H9 (cell line): ENCODE measurements at regions not wholly inside any gene's neighbourhood (a gene's known extent, or its start where the extent isn't known, plus 50 kb on each side); places are given as distances from the start of the nearest gene placed in this dataset.

ENCODE experiments used
- DNase-seq: peaks from one replicate; pipeline ENCODE4 v3.0.0-alpha.2; 2017
- H2AFZ ChIP-seq: one replicate; pipeline ENCODE4 v1.6.1; 2013; ENCODE audit warnings: mild to moderate bottlenecking, low read length, control low read depth, moderate library complexity
- H2AK5ac ChIP-seq: 2 replicates; pipeline ENCODE4 v1.6.1; 2013; ENCODE audit warnings: low read length, control low read depth, mixed read lengths; ENCODE audit not compliant: insufficient read length
- H2BK120ac ChIP-seq: one replicate; pipeline ENCODE4 v1.6.1; 2013; ENCODE audit warnings: low read depth, mild to moderate bottlenecking, low read length, control low read depth, inconsistent platforms; ENCODE audit not compliant: poor library complexity, severe bottlenecking
- H2BK12ac ChIP-seq: 2 replicates; pipeline ENCODE4 v1.6.1; 2013; ENCODE audit warnings: low read length, control low read depth, mixed read lengths, low read depth; ENCODE audit not compliant: insufficient read length
- H2BK15ac ChIP-seq: 2 replicates; pipeline ENCODE4 v1.6.1; 2013; ENCODE audit warnings: low read depth, low read length, control low read depth
- H2BK20ac ChIP-seq: one replicate; pipeline ENCODE4 v1.6.1; 2013; ENCODE audit warnings: low read depth, mild to moderate bottlenecking, low read length, control low read depth, inconsistent platforms; ENCODE audit not compliant: poor library complexity, severe bottlenecking
- H2BK5ac ChIP-seq: 2 replicates; pipeline ENCODE4 v1.6.1; 2013; ENCODE audit warnings: low read length, control low read depth, mixed read lengths; ENCODE audit not compliant: insufficient read length
- H3K14ac ChIP-seq: 2 replicates; pipeline ENCODE4 v1.6.1; 2013; ENCODE audit warnings: low read length, control low read depth; ENCODE audit not compliant: insufficient read depth
- H3K18ac ChIP-seq: 2 replicates; pipeline ENCODE4 v1.6.1; 2013; ENCODE audit warnings: low read depth, mild to moderate bottlenecking, mixed read lengths, low read length, control low read depth; ENCODE audit not compliant: insufficient read length
- H3K23ac ChIP-seq: 2 replicates; pipeline ENCODE4 v1.6.1; 2013; ENCODE audit warnings: low read length, control low read depth, mixed read lengths, low read depth; ENCODE audit not compliant: insufficient read length
- H3K23me2 ChIP-seq: 2 replicates; pipeline ENCODE4 v1.6.1; 2013; ENCODE audit warnings: low read depth, mild to moderate bottlenecking, mixed read lengths, low read length, control low read depth; ENCODE audit not compliant: insufficient read length, poor library complexity, severe bottlenecking
- H3K27ac ChIP-seq: 2 replicates; pipeline ENCODE4 v1.5.1; 2013; ENCODE audit warnings: low read length, control low read depth, mixed read lengths, low read depth; ENCODE audit not compliant: insufficient read length
- H3K27me3 ChIP-seq: 2 replicates; pipeline ENCODE4 v1.6.1; 2013; ENCODE audit warnings: low read length, control low read depth, inconsistent platforms; ENCODE audit not compliant: insufficient read depth
- H3K4ac ChIP-seq: 2 replicates; pipeline ENCODE4 v1.6.1; 2013; ENCODE audit warnings: low read depth, mild to moderate bottlenecking, control low read depth, inconsistent platforms, low read length, moderate library complexity
- H3K4me1 ChIP-seq: 2 replicates; pipeline ENCODE4 v1.6.1; 2013; ENCODE audit warnings: low read length, control low read depth, inconsistent platforms; ENCODE audit not compliant: insufficient read depth
- H3K4me2 ChIP-seq: 2 replicates; pipeline ENCODE4 v1.6.1; 2013; ENCODE audit warnings: low read length, control low read depth, mixed read lengths; ENCODE audit not compliant: insufficient read length, insufficient read depth
- H3K56ac ChIP-seq: 2 replicates; pipeline ENCODE4 v1.6.1; 2013; ENCODE audit warnings: low read depth, mild to moderate bottlenecking, mixed read lengths, low read length, control low read depth; ENCODE audit not compliant: insufficient read length
- H3K79me1 ChIP-seq: 2 replicates; pipeline ENCODE4 v1.6.1; 2013; ENCODE audit warnings: low read depth, mild to moderate bottlenecking, moderate library complexity, low read length, control low read depth, inconsistent platforms; ENCODE audit not compliant: insufficient read depth, poor library complexity, severe bottlenecking
- H3K79me2 ChIP-seq: 2 replicates; pipeline ENCODE4 v1.6.1; 2013; ENCODE audit warnings: low read length, control low read depth, inconsistent platforms; ENCODE audit not compliant: insufficient read depth
- H3K9ac ChIP-seq: 2 replicates; pipeline ENCODE4 v1.6.1; 2013; ENCODE audit warnings: low read length, control low read depth, mixed read lengths; ENCODE audit not compliant: insufficient read length; ENCODE audit errors: extremely low read depth
- H3K9me3 ChIP-seq: one replicate; pipeline ENCODE4 v1.6.1; 2013; ENCODE audit warnings: low read depth, low read length, inconsistent platforms; ENCODE audit not compliant: control insufficient read depth
- H3T11ph ChIP-seq: one replicate; pipeline ENCODE4 v1.6.1; 2013; ENCODE audit warnings: mild to moderate bottlenecking, low read length, control low read depth, inconsistent platforms
- H4K20me1 ChIP-seq: one replicate; pipeline ENCODE4 v1.6.1; 2013; ENCODE audit not compliant: control insufficient read depth, insufficient read length, insufficient read depth
- H4K5ac ChIP-seq: 2 replicates; pipeline ENCODE4 v1.6.1; 2013; ENCODE audit warnings: low read depth, mild to moderate bottlenecking, mixed read lengths, low read length, control low read depth; ENCODE audit not compliant: insufficient read length
- H4K8ac ChIP-seq: replicated peaks from 2 replicates; pipeline ENCODE4 v1.6.1; 2013; ENCODE audit warnings: low read length, control low read depth, mixed read lengths, low read depth; ENCODE audit not compliant: insufficient read length
- H4K91ac ChIP-seq: 2 replicates; pipeline ENCODE4 v1.6.1; 2013; ENCODE audit warnings: low read depth, mild to moderate bottlenecking, moderate library complexity, mixed read lengths, low read length, control low read depth; ENCODE audit not compliant: insufficient read length
- H3K27ac Mint-ChIP-seq, 3 experiments: 2 replicates in 2 of 3; 3 replicates in 1 of 3; pipeline ENCODE4 v1.8.0; 2020 to 2021; ENCODE audit warnings: mixed read lengths in 3 of 3, mild to moderate bottlenecking in 1 of 3, moderate library complexity in 1 of 3
- H3K27me3 Mint-ChIP-seq: 2 replicates; pipeline ENCODE4 v1.8.0; 2021; ENCODE audit warnings: low read depth, mild to moderate bottlenecking, moderate library complexity, mixed read lengths
- H3K36me3 Mint-ChIP-seq, 3 experiments: 2 replicates in 2 of 3; 3 replicates in 1 of 3; pipeline ENCODE4 v1.8.0; 2020 to 2021; ENCODE audit warnings: low read depth in 3 of 3, mixed read lengths in 3 of 3; ENCODE audit not compliant: insufficient read depth in 1 of 3
- H3K4me1 Mint-ChIP-seq, 2 experiments: 2 replicates each; pipeline ENCODE4 v1.8.0; 2020; ENCODE audit warnings: mixed read lengths in 2 of 2
- H3K4me3 Mint-ChIP-seq, 2 experiments: 2 replicates in 1 of 2; 3 replicates in 1 of 2; pipeline ENCODE4 v1.8.0; 2020 to 2021; ENCODE audit warnings: mild to moderate bottlenecking in 2 of 2, mixed read lengths in 2 of 2, moderate library complexity in 1 of 2
- H3K9me3 Mint-ChIP-seq, 2 experiments: 2 replicates in 1 of 2; 3 replicates in 1 of 2; pipeline ENCODE4 v1.8.0; 2020; ENCODE audit warnings: mild to moderate bottlenecking in 2 of 2, mixed read lengths in 2 of 2, moderate library complexity in 1 of 2
- WGBS: extraction: QIAGEN DNeasy Blood & Tissue Kit; methylation state at CpG from one replicate; pipeline ENCODE4 v1.1.7; 2013; ENCODE audit warnings: missing lambda C conversion rate, low lambda C conversion rate, mixed read lengths; ENCODE audit not compliant: insufficient read length; ENCODE audit errors: extremely low coverage; 5-methylcytosine and 5-hydroxymethylcytosine counted together
- TF ChIP-seq, protein P1 (sequence below): fragments of 200-600 bp; sonication (generic); conservative IDR thresholded peaks from 3 replicates; pipeline ENCODE4 v1.8.0; 2021; ENCODE audit warnings: antibody characterized with exemption, mild to moderate bottlenecking

DNA sequence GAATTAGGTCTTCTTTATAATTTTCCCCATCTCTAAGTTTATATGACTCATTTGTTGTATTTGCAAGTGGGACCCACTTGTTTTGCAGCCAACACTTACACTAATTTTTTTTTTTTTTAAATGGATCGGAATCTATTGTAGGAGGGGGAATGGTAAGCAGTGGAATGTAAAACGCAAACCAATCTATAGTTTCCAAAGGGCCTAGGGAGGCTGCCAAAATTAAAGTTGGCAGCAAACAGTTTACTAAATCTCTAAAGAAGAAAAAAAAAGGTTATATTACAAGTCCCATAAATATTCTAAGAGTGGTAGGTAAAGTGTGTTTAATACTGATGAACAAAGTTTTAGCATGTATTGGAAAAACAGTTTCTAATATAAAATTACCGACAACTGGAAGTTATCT is 416.8 kb upstream of the SALL1 start:
- Histone ChIP-seq H3K4me2 (no peak overlapping the region), H3K27me3 (no peaks in the 10 kb centered on the region), H3K18ac (no peak overlapping the region), H2AFZ (no peak overlapping the region), H2BK120ac (no peak overlapping the region), H3K4me1 (no peaks in the 10 kb centered on the region), H3T11ph (no peak overlapping the region), H4K5ac (no peak overlapping the region), H3K14ac (no peak overlapping the region), H3K9me3 (no peaks in the 10 kb centered on the region), H4K8ac (no peak overlapping the region), H4K91ac (no peak overlapping the region), H4K20me1 (no peaks in the 10 kb centered on the region), H2BK15ac (no peak overlapping the region), H3K4ac (no peak overlapping the region), H3K9ac (no peak overlapping the region), H2BK12ac (no peak overlapping the region), H3K79me1 (no peaks in the 10 kb centered on the region), H2AK5ac (no peak overlapping the region), H3K23me2 (no peaks in the 10 kb centered on the region), H2BK20ac (no peak overlapping the region), H2BK5ac (no peak overlapping the region), H3K79me2 (no peaks in the 10 kb centered on the region), H3K27ac (no peak overlapping the region), H3K56ac (no peak overlapping the region), H3K23ac (no peak overlapping the region)
- peaks cover 0 to 12% (median 4%) of the 10 kb centered on the region in 3 experiments; a peak in 4 of 7 replicates for H3K36me3 Mint-ChIP-seq
- H3K27ac Mint-ChIP-seq: no peak overlapping the region
- H3K4me3 Mint-ChIP-seq: no peak overlapping the region
- TF ChIP-seq, protein P1, sequence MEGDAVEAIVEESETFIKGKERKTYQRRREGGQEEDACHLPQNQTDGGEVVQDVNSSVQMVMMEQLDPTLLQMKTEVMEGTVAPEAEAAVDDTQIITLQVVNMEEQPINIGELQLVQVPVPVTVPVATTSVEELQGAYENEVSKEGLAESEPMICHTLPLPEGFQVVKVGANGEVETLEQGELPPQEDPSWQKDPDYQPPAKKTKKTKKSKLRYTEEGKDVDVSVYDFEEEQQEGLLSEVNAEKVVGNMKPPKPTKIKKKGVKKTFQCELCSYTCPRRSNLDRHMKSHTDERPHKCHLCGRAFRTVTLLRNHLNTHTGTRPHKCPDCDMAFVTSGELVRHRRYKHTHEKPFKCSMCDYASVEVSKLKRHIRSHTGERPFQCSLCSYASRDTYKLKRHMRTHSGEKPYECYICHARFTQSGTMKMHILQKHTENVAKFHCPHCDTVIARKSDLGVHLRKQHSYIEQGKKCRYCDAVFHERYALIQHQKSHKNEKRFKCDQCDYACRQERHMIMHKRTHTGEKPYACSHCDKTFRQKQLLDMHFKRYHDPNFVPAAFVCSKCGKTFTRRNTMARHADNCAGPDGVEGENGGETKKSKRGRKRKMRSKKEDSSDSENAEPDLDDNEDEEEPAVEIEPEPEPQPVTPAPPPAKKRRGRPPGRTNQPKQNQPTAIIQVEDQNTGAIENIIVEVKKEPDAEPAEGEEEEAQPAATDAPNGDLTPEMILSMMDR: no peak
- WGBS: no CpG with 5 or more reads among the region's 3 CpGs
- peaks cover 8 to 11% of the 10 kb centered on the region in 2 experiments; a peak in 4 of 5 replicates for H3K9me3 Mint-ChIP-seq
- H3K4me1 Mint-ChIP-seq: peaks cover 3 to 4% of the 10 kb centered on the region in 2 experiments; a peak in 1 of 4 replicates
- peaks cover 2% of the 10 kb centered on the region for H3K27me3 Mint-ChIP-seq
- DNase-seq: no peak
